ENCODE measurements at regions not wholly inside any gene's neighbourhood (a gene's known extent, or its start where the extent isn't known, plus 50 kb on each side); places are given as distances from the start of the nearest gene placed in this dataset.

- no peak overlapping the region for H3K4me3 ChIP-seq (ENCODE audit: low read length)
- peaks cover 0 to 21% (median 6%) of the 10 kb centered on the region in 11 donors for H3K9me3 Mint-ChIP-seq
- no peak overlapping the region for H3K27ac ChIP-seq (ENCODE audit: low read depth, low read length)
- intact Hi-C loops (cut with micrococcal nuclease): no loop called here
- H3K4me1 ChIP-seq (ENCODE audit: control insufficient read depth in 2 of 2, insufficient read depth in 2 of 2, low read length in 2 of 2): no peaks in the 10 kb centered on the region
- peaks cover 0 to 5% (median 0%) of the 10 kb centered on the region in 5 donors for H3K27me3 Mint-ChIP-seq
- H3K27me3 ChIP-seq (ENCODE audit: control insufficient read depth in 2 of 2, insufficient read depth in 2 of 2, low read length in 2 of 2): no peaks in the 10 kb centered on the region
- H3K36me3 Mint-ChIP-seq: peaks cover 0 to 5% (median 0%) of the 10 kb centered on the region in 5 donors
- no peak for ATAC-seq
- no peak for DNase-seq
- ChIA-PET POLR2A (no interaction called here), CTCF (no interaction called here)
- H3K36me3 ChIP-seq (ENCODE audit: control insufficient read depth in 2 of 3, insufficient read depth in 3 of 3, low read length in 3 of 3): no peaks in the 10 kb centered on the region
- H3K9me3 ChIP-seq (ENCODE audit: control insufficient read depth in 2 of 3, low read length in 3 of 3): no peaks in the 10 kb centered on the region
- H3K4me3 Mint-ChIP-seq: no peak overlapping the region
- H3K4me1 Mint-ChIP-seq: no peaks in the 10 kb centered on the region
- H3K27ac Mint-ChIP-seq: no peak overlapping the region
Observed at GRCh38 chr3:63746211-63746610, 72.9 kb upstream of the C3orf49 start.

GRCh38 chr3:63751459-63751858 is 67.6 kb upstream of the C3orf49 start:
- H3K4me3 Mint-ChIP-seq: no peak overlapping the region
- peaks cover 0 to 5% (median 0%) of the 10 kb centered on the region in 5 donors for H3K36me3 Mint-ChIP-seq
- peaks cover 0 to 7% (median 0%) of the 10 kb centered on the region in 5 donors for H3K27me3 Mint-ChIP-seq
- ATAC-seq (no peak), DNase-seq (no peak)
- Histone ChIP-seq H3K9me3 (ENCODE audit: control insufficient read depth in 2 of 3, low read length in 3 of 3) (no peaks in the 10 kb centered on the region), H3K36me3 (ENCODE audit: control insufficient read depth in 2 of 3, insufficient read depth in 3 of 3, low read length in 3 of 3) (no peaks in the 10 kb centered on the region), H3K27me3 (ENCODE audit: control insufficient read depth in 2 of 2, insufficient read depth in 2 of 2, low read length in 2 of 2) (no peaks in the 10 kb centered on the region), H3K4me1 (ENCODE audit: control insufficient read depth in 2 of 2, insufficient read depth in 2 of 2, low read length in 2 of 2) (no peaks in the 10 kb centered on the region), H3K4me3 (ENCODE audit: low read length) (no peak overlapping the region), H3K27ac (ENCODE audit: low read depth, low read length) (no peak overlapping the region)
- H3K4me1 Mint-ChIP-seq: no peaks in the 10 kb centered on the region
- ChIA-PET POLR2A (no interaction called here), CTCF (no interaction called here)
- peaks cover 0 to 13% (median 7%) of the 10 kb centered on the region in 11 donors for H3K9me3 Mint-ChIP-seq
- intact Hi-C loops (cut with micrococcal nuclease): no loop called here
- no peak overlapping the region for H3K27ac Mint-ChIP-seq

GRCh38 chr3:63753567-63753966 is 65.5 kb upstream of the C3orf49 start:
- no peak for ATAC-seq
- Mint-ChIP-seq H3K4me1 (no peaks in the 10 kb centered on the region), H3K27ac (no peak overlapping the region), H3K9me3 (peaks cover 0 to 4% (median 0%) of the 10 kb centered on the region in 11 donors), H3K36me3 (no peaks in the 10 kb centered on the region), H3K27me3 (peaks cover 0 to 7% (median 0%) of the 10 kb centered on the region in 5 donors), H3K4me3 (no peak overlapping the region)
- Histone ChIP-seq H3K27ac (ENCODE audit: low read depth, low read length) (no peak overlapping the region), H3K27me3 (ENCODE audit: control insufficient read depth in 2 of 2, insufficient read depth in 2 of 2, low read length in 2 of 2) (no peaks in the 10 kb centered on the region), H3K36me3 (ENCODE audit: control insufficient read depth in 2 of 3, insufficient read depth in 3 of 3, low read length in 3 of 3) (no peaks in the 10 kb centered on the region), H3K9me3 (ENCODE audit: control insufficient read depth in 2 of 3, low read length in 3 of 3) (no peaks in the 10 kb centered on the region), H3K4me3 (ENCODE audit: low read length) (no peak overlapping the region), H3K4me1 (ENCODE audit: control insufficient read depth in 2 of 2, insufficient read depth in 2 of 2, low read length in 2 of 2) (no peaks in the 10 kb centered on the region)
- intact Hi-C loops (cut with micrococcal nuclease): no loop called here
- ChIA-PET POLR2A (no interaction called here), CTCF (no interaction called here)
- DNase-seq: no peak

GRCh38 chr3:63753995-63754394 is 65.1 kb upstream of the C3orf49 start:
- no peak overlapping the region for H3K4me3 Mint-ChIP-seq
- no peaks in the 10 kb centered on the region for H3K27me3 ChIP-seq (ENCODE audit: control insufficient read depth in 2 of 2, insufficient read depth in 2 of 2, low read length in 2 of 2)
- H3K4me1 Mint-ChIP-seq: no peaks in the 10 kb centered on the region
- H3K27ac Mint-ChIP-seq: no peak overlapping the region
- no peaks in the 10 kb centered on the region for H3K36me3 ChIP-seq (ENCODE audit: control insufficient read depth in 2 of 3, insufficient read depth in 3 of 3, low read length in 3 of 3)
- peaks cover 0 to 4% (median 0%) of the 10 kb centered on the region in 11 donors for H3K9me3 Mint-ChIP-seq
- H3K27me3 Mint-ChIP-seq: peaks cover 0 to 7% (median 0%) of the 10 kb centered on the region in 5 donors
- no peaks in the 10 kb centered on the region for H3K9me3 ChIP-seq (ENCODE audit: control insufficient read depth in 2 of 3, low read length in 3 of 3)
- CTCF ChIA-PET: no interaction called here
- H3K27ac ChIP-seq (ENCODE audit: low read depth, low read length): no peak overlapping the region
- intact Hi-C loops (cut with micrococcal nuclease): no loop called here
- POLR2A ChIA-PET: no interaction called here
- no peaks in the 10 kb centered on the region for H3K36me3 Mint-ChIP-seq
- ATAC-seq (no peak), DNase-seq (no peak)
- H3K4me3 ChIP-seq (ENCODE audit: low read length): no peak overlapping the region
- no peaks in the 10 kb centered on the region for H3K4me1 ChIP-seq (ENCODE audit: control insufficient read depth in 2 of 2, insufficient read depth in 2 of 2, low read length in 2 of 2)

GRCh38 chr3:63762180-63762579 is 56.9 kb upstream of the C3orf49 start:
- Histone ChIP-seq H3K4me1 (ENCODE audit: control insufficient read depth in 2 of 2, insufficient read depth in 2 of 2, low read length in 2 of 2) (no peaks in the 10 kb centered on the region), H3K36me3 (ENCODE audit: control insufficient read depth in 2 of 3, insufficient read depth in 3 of 3, low read length in 3 of 3) (no peaks in the 10 kb centered on the region), H3K4me3 (ENCODE audit: low read length) (no peak overlapping the region), H3K27me3 (ENCODE audit: control insufficient read depth in 2 of 2, insufficient read depth in 2 of 2, low read length in 2 of 2) (no peaks in the 10 kb centered on the region), H3K27ac (ENCODE audit: low read depth, low read length) (no peak overlapping the region), H3K9me3 (ENCODE audit: control insufficient read depth in 2 of 3, low read length in 3 of 3) (no peaks in the 10 kb centered on the region)
- Mint-ChIP-seq H3K27ac (no peak overlapping the region), H3K4me3 (no peak overlapping the region), H3K27me3 (peaks cover 0 to 31% (median 20%) of the 10 kb centered on the region in 5 donors), H3K9me3 (peaks cover 0 to 7% (median 0%) of the 10 kb centered on the region in 11 donors), H3K36me3 (no peaks in the 10 kb centered on the region), H3K4me1 (peaks cover 0 to 1% (median 0%) of the 10 kb centered on the region in 7 donors)
- POLR2A ChIA-PET: interaction anchor here (0.8 kb wide), 1 partner anchor 37 kb away, joined by 5 read pairs; no protein-coding TSS in a partner anchor
- intact Hi-C loops (cut with micrococcal nuclease): no loop called here
- ATAC-seq (no peak), DNase-seq (no peak)
- CTCF ChIA-PET: no interaction called here

DNA sequence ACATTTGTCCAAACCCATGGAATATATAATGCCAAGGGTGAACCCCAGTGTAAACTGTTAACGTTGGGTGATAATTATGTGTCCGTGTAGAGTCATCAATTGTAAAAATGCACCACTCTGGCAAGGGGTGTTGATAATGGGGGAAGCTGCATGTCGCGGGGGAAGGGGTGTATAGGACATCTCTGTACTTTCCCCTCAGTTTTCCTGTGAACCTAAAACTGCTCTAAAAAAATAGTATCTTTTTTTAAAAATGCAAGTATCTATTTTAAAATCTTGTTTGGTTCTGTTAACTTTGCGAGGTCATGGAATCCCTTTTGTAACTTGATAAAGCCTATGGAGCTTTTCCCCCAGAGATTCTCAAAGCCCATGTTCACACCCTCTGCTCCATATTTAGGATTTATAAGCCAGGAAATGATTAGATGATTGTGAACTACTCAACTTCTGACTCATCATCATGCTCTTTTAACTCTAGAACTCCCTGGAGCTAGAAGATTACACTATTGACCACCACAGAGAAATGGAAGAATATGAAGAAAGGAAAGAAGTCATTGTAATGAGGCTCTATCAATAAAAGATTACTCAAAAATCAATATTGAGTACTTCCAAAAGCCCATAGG is 56.1 kb upstream of the C3orf49 start:
- no peak for ATAC-seq
- H3K36me3 Mint-ChIP-seq: no peaks in the 10 kb centered on the region
- H3K27me3 Mint-ChIP-seq: peaks cover 0 to 31% (median 20%) of the 10 kb centered on the region in 5 donors
- no peaks in the 10 kb centered on the region for H3K9me3 ChIP-seq (ENCODE audit: control insufficient read depth in 2 of 3, low read length in 3 of 3)
- no peak overlapping the region for H3K4me3 ChIP-seq (ENCODE audit: low read length)
- DNase-seq: no peak
- H3K27ac Mint-ChIP-seq: no peak overlapping the region
- ChIA-PET CTCF (no interaction called here), POLR2A (no interaction called here)
- H3K4me1 ChIP-seq (ENCODE audit: control insufficient read depth in 2 of 2, insufficient read depth in 2 of 2, low read length in 2 of 2): no peaks in the 10 kb centered on the region
- H3K36me3 ChIP-seq (ENCODE audit: control insufficient read depth in 2 of 3, insufficient read depth in 3 of 3, low read length in 3 of 3): no peaks in the 10 kb centered on the region
- H3K27ac ChIP-seq (ENCODE audit: low read depth, low read length): no peak overlapping the region
- peaks cover 0 to 1% (median 0%) of the 10 kb centered on the region in 7 donors for H3K4me1 Mint-ChIP-seq
- H3K9me3 Mint-ChIP-seq: peaks cover 0 to 7% (median 0%) of the 10 kb centered on the region in 11 donors
- no peaks in the 10 kb centered on the region for H3K27me3 ChIP-seq (ENCODE audit: control insufficient read depth in 2 of 2, insufficient read depth in 2 of 2, low read length in 2 of 2)
- no peak overlapping the region for H3K4me3 Mint-ChIP-seq
- intact Hi-C loops (cut with micrococcal nuclease): no loop called here

DNA sequence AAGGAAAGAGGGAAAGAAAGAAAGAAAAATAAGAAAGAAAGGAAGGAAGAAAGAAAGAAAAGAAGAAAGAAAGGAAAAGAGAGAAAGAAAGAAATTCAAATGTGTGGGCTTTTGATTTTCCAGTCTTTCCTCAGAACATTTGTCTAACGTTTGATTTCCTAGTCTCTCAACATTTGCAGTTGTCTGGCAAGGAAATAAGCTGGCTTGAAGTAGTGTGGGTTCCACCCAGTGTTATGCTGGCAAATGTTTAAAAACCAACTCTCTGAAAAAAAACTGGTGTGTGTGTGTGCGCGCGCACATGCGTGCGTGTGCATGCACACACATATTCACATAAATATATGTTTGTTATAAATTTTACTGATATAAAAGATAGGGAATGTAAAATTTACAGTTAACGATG is 54.6 kb upstream of the C3orf49 start:
- ATAC-seq (no peak), DNase-seq (no peak)
- Histone ChIP-seq H3K9me3 (ENCODE audit: control insufficient read depth in 2 of 3, low read length in 3 of 3) (no peaks in the 10 kb centered on the region), H3K27me3 (ENCODE audit: control insufficient read depth in 2 of 2, insufficient read depth in 2 of 2, low read length in 2 of 2) (no peaks in the 10 kb centered on the region), H3K4me1 (ENCODE audit: control insufficient read depth in 2 of 2, insufficient read depth in 2 of 2, low read length in 2 of 2) (no peaks in the 10 kb centered on the region), H3K36me3 (ENCODE audit: control insufficient read depth in 2 of 3, insufficient read depth in 3 of 3, low read length in 3 of 3) (no peaks in the 10 kb centered on the region), H3K4me3 (ENCODE audit: low read length) (no peak overlapping the region), H3K27ac (ENCODE audit: low read depth, low read length) (no peak overlapping the region)
- H3K4me1 Mint-ChIP-seq: peaks cover 0 to 1% (median 0%) of the 10 kb centered on the region in 7 donors
- H3K27me3 Mint-ChIP-seq: peaks cover 0 to 31% (median 23%) of the 10 kb centered on the region in 5 donors
- ChIA-PET CTCF (no interaction called here), POLR2A (no interaction called here)
- H3K4me3 Mint-ChIP-seq: no peak overlapping the region
- intact Hi-C loops (cut with micrococcal nuclease): no loop called here
- no peak overlapping the region for H3K27ac Mint-ChIP-seq
- no peaks in the 10 kb centered on the region for H3K36me3 Mint-ChIP-seq
- peaks cover 0 to 6% (median 1%) of the 10 kb centered on the region in 11 donors for H3K9me3 Mint-ChIP-seq

Measured in naive thymus-derived CD4-positive, alpha-beta T cell (primary cell).